Panc1 (cell line): ENCODE measurements at regions not wholly inside any gene's neighbourhood (a gene's known extent, or its start where the extent isn't known, plus 50 kb on each side); places are given as distances from the start of the nearest gene placed in this dataset.

Experiments
- CTCF ChIP-seq: fragments of 450-650 bp; IDR thresholded peaks from 2 replicates; pipeline ENCODE4 v1.5.1; 2017; ENCODE audit warnings: mild to moderate bottlenecking
- POLR2AphosphoS5 ChIP-seq: IDR thresholded peaks from 2 replicates; pipeline ENCODE4 v1.6.1; 2012; ENCODE audit warnings: mild to moderate bottlenecking, low read depth, low read length, moderate library complexity

GRCh38 chr2:173625315-173625714, 270.6 kb downstream of the CDCA7 start:
- TF ChIP-seq CTCF (no peak), POLR2AphosphoS5 (no peak)
